Ovary (tissue), 3 donors: ENCODE measurements at regions not wholly inside any gene's neighbourhood (a gene's known extent, or its start where the extent isn't known, plus 50 kb on each side); places are given as distances from the start of the nearest gene placed in this dataset.

ENCODE experiments used
- POLR2A ChIP-seq: fragments of 450-650 bp; IDR thresholded peaks from one replicate; pipeline ENCODE4 v1.6.1; 2017; ENCODE audit warnings: antibody characterized with exemption, mild to moderate bottlenecking, moderate library complexity
- TF ChIP-seq, protein P1 (sequence below), 3 donors: fragments of 450-650 bp in 2 of 3; fragments of 200-600 bp in 1 of 3; IDR thresholded peaks; one replicate each; pipeline versions ENCODE4 v1.5.1 to v1.8.0; 2016 to 2022; ENCODE audit warnings: antibody characterized with exemption in 3 of 3, mild to moderate bottlenecking in 1 of 3
- donor health status: DM: no; HTN: no; CAD: no.

DNA sequence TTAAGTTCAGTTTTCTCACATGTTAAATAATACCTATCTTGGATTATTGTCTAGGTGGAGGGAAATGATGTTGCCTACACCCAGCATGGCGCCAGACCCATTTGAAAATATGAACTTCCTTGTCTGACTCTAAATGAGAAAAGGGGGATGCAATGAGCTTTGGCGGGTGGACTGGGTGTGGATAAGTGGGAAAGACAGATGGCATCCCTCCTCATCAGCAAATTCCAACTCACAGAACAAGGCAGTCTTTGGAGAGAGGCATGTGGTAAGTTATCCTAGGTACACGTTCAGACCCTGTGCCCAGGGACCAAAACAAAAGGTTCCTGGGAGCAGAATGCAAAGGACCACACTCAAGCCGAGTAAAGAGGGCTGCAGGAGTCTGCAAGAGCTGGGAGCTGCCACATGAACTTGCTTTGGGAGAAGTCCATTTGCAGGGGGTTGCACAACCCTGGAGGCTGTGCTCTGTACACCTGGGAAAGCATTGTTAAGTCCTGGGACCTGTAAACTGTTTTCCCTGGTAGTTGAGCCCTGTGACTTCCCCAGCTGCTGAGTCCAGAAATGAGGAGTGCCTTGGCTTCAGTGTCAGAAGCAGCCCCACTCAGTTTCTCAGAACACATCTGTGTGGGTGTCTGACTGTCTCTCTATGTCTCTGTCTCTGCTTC, 102.3 kb upstream of the TPM1 start:
- TF ChIP-seq, protein P1, sequence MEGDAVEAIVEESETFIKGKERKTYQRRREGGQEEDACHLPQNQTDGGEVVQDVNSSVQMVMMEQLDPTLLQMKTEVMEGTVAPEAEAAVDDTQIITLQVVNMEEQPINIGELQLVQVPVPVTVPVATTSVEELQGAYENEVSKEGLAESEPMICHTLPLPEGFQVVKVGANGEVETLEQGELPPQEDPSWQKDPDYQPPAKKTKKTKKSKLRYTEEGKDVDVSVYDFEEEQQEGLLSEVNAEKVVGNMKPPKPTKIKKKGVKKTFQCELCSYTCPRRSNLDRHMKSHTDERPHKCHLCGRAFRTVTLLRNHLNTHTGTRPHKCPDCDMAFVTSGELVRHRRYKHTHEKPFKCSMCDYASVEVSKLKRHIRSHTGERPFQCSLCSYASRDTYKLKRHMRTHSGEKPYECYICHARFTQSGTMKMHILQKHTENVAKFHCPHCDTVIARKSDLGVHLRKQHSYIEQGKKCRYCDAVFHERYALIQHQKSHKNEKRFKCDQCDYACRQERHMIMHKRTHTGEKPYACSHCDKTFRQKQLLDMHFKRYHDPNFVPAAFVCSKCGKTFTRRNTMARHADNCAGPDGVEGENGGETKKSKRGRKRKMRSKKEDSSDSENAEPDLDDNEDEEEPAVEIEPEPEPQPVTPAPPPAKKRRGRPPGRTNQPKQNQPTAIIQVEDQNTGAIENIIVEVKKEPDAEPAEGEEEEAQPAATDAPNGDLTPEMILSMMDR (IDR thresholded peaks at IDR 0.05): no peak
- TF ChIP-seq POLR2A: no peak
